Neural cell (in vitro differentiated cells): ENCODE measurements at regions not wholly inside any gene's neighbourhood (a gene's known extent, or its start where the extent isn't known, plus 50 kb on each side); places are given as distances from the start of the nearest gene placed in this dataset.

Source experiments
- H2AFZ ChIP-seq: fragments of 200-600, 300-800 bp; sonication (generic), shearing (Covaris generic); 2 replicates; pipeline ENCODE4 v1.6.0; 2014; ENCODE audit warnings: low read depth, mild to moderate bottlenecking, antibody characterized with exemption, low read length, moderate library complexity
- H3F3A ChIP-seq: fragments of 200-600 bp; shearing (Covaris generic); 2 replicates; pipeline ENCODE4 v1.6.1; 2016; ENCODE audit warnings: mild to moderate bottlenecking, moderate library complexity, mixed read lengths, antibody characterized with exemption, low read length; ENCODE audit not compliant: insufficient read depth, poor library complexity, severe bottlenecking
- H3K27ac ChIP-seq: fragments of 200-600, 300-800 bp; sonication (generic), shearing (Covaris generic); 2 replicates; pipeline ENCODE4 v1.5.1; 2014; ENCODE audit warnings: mild to moderate bottlenecking, low read length, moderate library complexity
- H3K27me3 ChIP-seq: fragments of 300-800, 200-600 bp; sonication (generic), shearing (Covaris generic); 2 replicates; pipeline ENCODE4 v1.6.0; 2014; ENCODE audit warnings: mild to moderate bottlenecking, low read depth, low read length, moderate library complexity; ENCODE audit not compliant: insufficient read depth
- H3K36me3 ChIP-seq: fragments of 300-800, 200-600 bp; sonication (generic), shearing (Covaris generic); 2 replicates; pipeline ENCODE4 v1.5.1; 2014; ENCODE audit warnings: mild to moderate bottlenecking, antibody characterized with exemption, low read length, moderate library complexity; ENCODE audit not compliant: insufficient read depth
- H3K4me2 ChIP-seq: fragments of 300-800, 200-600 bp; sonication (generic), shearing (Covaris generic); 2 replicates; pipeline ENCODE4 v1.6.0; 2014; ENCODE audit warnings: mild to moderate bottlenecking, low read length
- H3K4me3 ChIP-seq: fragments of 300-800, 200-600 bp; sonication (generic), shearing (Covaris generic); 2 replicates; pipeline ENCODE4 v1.5.1; 2014; ENCODE audit warnings: mild to moderate bottlenecking, low read length, moderate library complexity
- H3K79me2 ChIP-seq: fragments of 200-600 bp; shearing (Covaris generic); replicated peaks from 2 replicates; pipeline ENCODE4 v1.6.0; 2014; ENCODE audit warnings: mild to moderate bottlenecking, low read length, moderate library complexity; ENCODE audit not compliant: insufficient read depth
- H3K9ac ChIP-seq: fragments of 300-800, 200-600 bp; sonication (generic), shearing (Covaris generic); 2 replicates; pipeline ENCODE4 v1.6.1; 2016; ENCODE audit warnings: mild to moderate bottlenecking, low read length, mixed read lengths
- H3K9me2 ChIP-seq: fragments of 200-600 bp; shearing (Covaris generic); 2 replicates; pipeline ENCODE4 v1.6.1; 2016; ENCODE audit warnings: mild to moderate bottlenecking, low read length, mixed read lengths; ENCODE audit not compliant: insufficient read depth
- H3K9me3 ChIP-seq: fragments of 200-600, 300-800 bp; sonication (generic), shearing (Covaris generic); 2 replicates; pipeline ENCODE4 v1.6.1; 2016; ENCODE audit warnings: mild to moderate bottlenecking, mixed run types, low read length, moderate library complexity, mixed read lengths
- H4K20me1 ChIP-seq: fragments of 200-600 bp; shearing (Covaris generic); 2 replicates; pipeline ENCODE4 v1.6.1; 2016; ENCODE audit warnings: mild to moderate bottlenecking, mixed run types; ENCODE audit not compliant: insufficient read depth
- EP300 ChIP-seq: fragments of 450-650 bp; conservative IDR thresholded peaks from 2 replicates; pipeline ENCODE4 v1.6.1; 2014; ENCODE audit warnings: antibody characterized with exemption, mild to moderate bottlenecking, moderate library complexity; ENCODE audit not compliant: poor library complexity, severe bottlenecking
- EZH2 ChIP-seq: fragments of 200-600, 300-800 bp; shearing (Covaris generic), sonication (generic); IDR thresholded peaks from 2 replicates; pipeline ENCODE4 v1.6.1; 2014; ENCODE audit warnings: antibody characterized with exemption, low read length, borderline replicate concordance, mild to moderate bottlenecking; ENCODE audit not compliant: insufficient read depth, poor library complexity, severe bottlenecking
- MXI1 ChIP-seq: fragments of 450-650 bp; conservative IDR thresholded peaks from 2 replicates; pipeline ENCODE4 v1.6.1; 2014; ENCODE audit warnings: antibody characterized with exemption, mild to moderate bottlenecking; ENCODE audit not compliant: poor library complexity, severe bottlenecking
- POLR2AphosphoS5 ChIP-seq: IDR thresholded peaks from 2 replicates; pipeline ENCODE4 v1.6.1; 2012
- RAD21 ChIP-seq: fragments of 450-650 bp; conservative IDR thresholded peaks from 2 replicates; pipeline ENCODE4 v1.6.1; 2014; ENCODE audit warnings: antibody characterized with exemption, mild to moderate bottlenecking, moderate library complexity
- SMC3 ChIP-seq: fragments of 450-650 bp; conservative IDR thresholded peaks from 2 replicates; pipeline ENCODE4 v1.6.1; 2014; ENCODE audit warnings: antibody characterized with exemption, mild to moderate bottlenecking, moderate library complexity; ENCODE audit not compliant: poor library complexity
- TAF1 ChIP-seq: IDR thresholded peaks from 2 replicates; pipeline ENCODE4 v1.6.1; 2012; ENCODE audit warnings: low read depth
- TF ChIP-seq, protein P1 (sequence below): fragments of 450-650 bp; IDR thresholded peaks from 2 replicates; pipeline ENCODE4 v1.5.1; 2014; ENCODE audit warnings: antibody characterized with exemption, mild to moderate bottlenecking, moderate library complexity; ENCODE audit not compliant: poor library complexity, severe bottlenecking
- TF ChIP-seq, protein P2 (sequence below): IDR thresholded peaks from 2 replicates; pipeline ENCODE4 v1.6.1; 2012; ENCODE audit warnings: borderline replicate concordance

GRCh38 chr2:144896341-144896740, 376.4 kb upstream of the ZEB2 start:
- H4K20me1 ChIP-seq: no peaks in the 10 kb centered on the region
- H3K36me3 ChIP-seq: no peaks in the 10 kb centered on the region
- H3F3A ChIP-seq: no peaks in the 10 kb centered on the region
- no peaks in the 10 kb centered on the region for H3K79me2 ChIP-seq
- no peaks in the 10 kb centered on the region for H3K9me2 ChIP-seq
- no peak overlapping the region for H3K4me3 ChIP-seq
- H2AFZ ChIP-seq: no peak overlapping the region
- no peaks in the 10 kb centered on the region for H3K9me3 ChIP-seq
- TF ChIP-seq SMC3 (no peak), POLR2AphosphoS5 (no peak), MXI1 (no peak), RAD21 (no peak), EZH2 (no peak)
- TF ChIP-seq, protein P1, sequence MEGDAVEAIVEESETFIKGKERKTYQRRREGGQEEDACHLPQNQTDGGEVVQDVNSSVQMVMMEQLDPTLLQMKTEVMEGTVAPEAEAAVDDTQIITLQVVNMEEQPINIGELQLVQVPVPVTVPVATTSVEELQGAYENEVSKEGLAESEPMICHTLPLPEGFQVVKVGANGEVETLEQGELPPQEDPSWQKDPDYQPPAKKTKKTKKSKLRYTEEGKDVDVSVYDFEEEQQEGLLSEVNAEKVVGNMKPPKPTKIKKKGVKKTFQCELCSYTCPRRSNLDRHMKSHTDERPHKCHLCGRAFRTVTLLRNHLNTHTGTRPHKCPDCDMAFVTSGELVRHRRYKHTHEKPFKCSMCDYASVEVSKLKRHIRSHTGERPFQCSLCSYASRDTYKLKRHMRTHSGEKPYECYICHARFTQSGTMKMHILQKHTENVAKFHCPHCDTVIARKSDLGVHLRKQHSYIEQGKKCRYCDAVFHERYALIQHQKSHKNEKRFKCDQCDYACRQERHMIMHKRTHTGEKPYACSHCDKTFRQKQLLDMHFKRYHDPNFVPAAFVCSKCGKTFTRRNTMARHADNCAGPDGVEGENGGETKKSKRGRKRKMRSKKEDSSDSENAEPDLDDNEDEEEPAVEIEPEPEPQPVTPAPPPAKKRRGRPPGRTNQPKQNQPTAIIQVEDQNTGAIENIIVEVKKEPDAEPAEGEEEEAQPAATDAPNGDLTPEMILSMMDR: no peak
- H3K9ac ChIP-seq: no peak overlapping the region
- H3K4me2 ChIP-seq: no peak overlapping the region
- H3K27me3 ChIP-seq: no peaks in the 10 kb centered on the region
- H3K27ac ChIP-seq: no peak overlapping the region

- H3K9me2 ChIP-seq: no peaks in the 10 kb centered on the region
- H4K20me1 ChIP-seq: no peaks in the 10 kb centered on the region
- no peaks in the 10 kb centered on the region for H3F3A ChIP-seq
- H2AFZ ChIP-seq: no peak overlapping the region
- no peaks in the 10 kb centered on the region for H3K27me3 ChIP-seq
- H3K27ac ChIP-seq: no peak overlapping the region
- H3K9ac ChIP-seq: no peak overlapping the region
- TF ChIP-seq MXI1 (no peak), RAD21 (no peak), POLR2AphosphoS5 (no peak), SMC3 (no peak), TAF1 (no peak), EZH2 (no peak), EP300 (no peak)
- TF ChIP-seq, protein P2, sequence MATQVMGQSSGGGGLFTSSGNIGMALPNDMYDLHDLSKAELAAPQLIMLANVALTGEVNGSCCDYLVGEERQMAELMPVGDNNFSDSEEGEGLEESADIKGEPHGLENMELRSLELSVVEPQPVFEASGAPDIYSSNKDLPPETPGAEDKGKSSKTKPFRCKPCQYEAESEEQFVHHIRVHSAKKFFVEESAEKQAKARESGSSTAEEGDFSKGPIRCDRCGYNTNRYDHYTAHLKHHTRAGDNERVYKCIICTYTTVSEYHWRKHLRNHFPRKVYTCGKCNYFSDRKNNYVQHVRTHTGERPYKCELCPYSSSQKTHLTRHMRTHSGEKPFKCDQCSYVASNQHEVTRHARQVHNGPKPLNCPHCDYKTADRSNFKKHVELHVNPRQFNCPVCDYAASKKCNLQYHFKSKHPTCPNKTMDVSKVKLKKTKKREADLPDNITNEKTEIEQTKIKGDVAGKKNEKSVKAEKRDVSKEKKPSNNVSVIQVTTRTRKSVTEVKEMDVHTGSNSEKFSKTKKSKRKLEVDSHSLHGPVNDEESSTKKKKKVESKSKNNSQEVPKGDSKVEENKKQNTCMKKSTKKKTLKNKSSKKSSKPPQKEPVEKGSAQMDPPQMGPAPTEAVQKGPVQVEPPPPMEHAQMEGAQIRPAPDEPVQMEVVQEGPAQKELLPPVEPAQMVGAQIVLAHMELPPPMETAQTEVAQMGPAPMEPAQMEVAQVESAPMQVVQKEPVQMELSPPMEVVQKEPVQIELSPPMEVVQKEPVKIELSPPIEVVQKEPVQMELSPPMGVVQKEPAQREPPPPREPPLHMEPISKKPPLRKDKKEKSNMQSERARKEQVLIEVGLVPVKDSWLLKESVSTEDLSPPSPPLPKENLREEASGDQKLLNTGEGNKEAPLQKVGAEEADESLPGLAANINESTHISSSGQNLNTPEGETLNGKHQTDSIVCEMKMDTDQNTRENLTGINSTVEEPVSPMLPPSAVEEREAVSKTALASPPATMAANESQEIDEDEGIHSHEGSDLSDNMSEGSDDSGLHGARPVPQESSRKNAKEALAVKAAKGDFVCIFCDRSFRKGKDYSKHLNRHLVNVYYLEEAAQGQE: no peak
- TF ChIP-seq, protein P1: no peak
- H3K4me2 ChIP-seq: no peak overlapping the region
- no peak overlapping the region for H3K4me3 ChIP-seq
- H3K79me2 ChIP-seq: no peaks in the 10 kb centered on the region
- no peaks in the 10 kb centered on the region for H3K36me3 ChIP-seq
- H3K9me3 ChIP-seq: no peaks in the 10 kb centered on the region
Observed at GRCh38 chr2:144894612-144895599, 375.0 kb upstream of the ZEB2 start.
